Myocyte (in vitro differentiated cells): ENCODE measurements at regions not wholly inside any gene's neighbourhood (a gene's known extent, or its start where the extent isn't known, plus 50 kb on each side); places are given as distances from the start of the nearest gene placed in this dataset.
A peak's percentile ranks its signal among the peaks of the same experiment; 100 is the strongest.

Experiments used
- DNase-seq: peaks from one replicate; pipeline ENCODE4 v3.0.0-alpha.2; 2012; ENCODE audit warnings: low read depth

GRCh38 chr11:130638624-130639023, 190.2 kb downstream of the ADAMTS15 start:
- no peak for DNase-seq

- no peak for DNase-seq
These were observed 190.9 kb downstream of the ADAMTS15 start for GRCh38 chr11:130639369-130639768.

- DNase-seq = no peak
These were observed 192.1 kb downstream of the ADAMTS15 start for GRCh38 chr11:130640526-130640925.

GRCh38 chr11:130641876-130642275, 193.4 kb downstream of the ADAMTS15 start:
- no peak for DNase-seq

GRCh38 chr11:130642994-130643393, 194.5 kb downstream of the ADAMTS15 start:
- no peak for DNase-seq

- no peak for DNase-seq
These were observed 195.7 kb downstream of the ADAMTS15 start for GRCh38 chr11:130644187-130644586.

- no peak for DNase-seq
These were observed 196.9 kb downstream of the ADAMTS15 start for GRCh38 chr11:130645164-130645842.

GRCh38 chr11:130645843-130646197, 197.4 kb downstream of the ADAMTS15 start:
- DNase-seq = no peak

GRCh38 chr11:130646881-130647280, 198.4 kb downstream of the ADAMTS15 start:
- no peak for DNase-seq

- DNase-seq = no peak
These were observed 198.9 kb downstream of the ADAMTS15 start for GRCh38 chr11:130647371-130647770.

GRCh38 chr11:130649801-130650200, 201.4 kb downstream of the ADAMTS15 start:
- no peak for DNase-seq

GRCh38 chr11:130650456-130651030, 202.1 kb downstream of the ADAMTS15 start:
- DNase-seq = no peak

GRCh38 chr11:130651066-130651855, 202.8 kb downstream of the ADAMTS15 start:
- no peak for DNase-seq

- DNase-seq = no peak
These were observed 204.4 kb downstream of the ADAMTS15 start for GRCh38 chr11:130652671-130653335.

GRCh38 chr11:130653838-130654636, 205.6 kb downstream of the ADAMTS15 start:
- DNase-seq = peak; percentile 57

- DNase-seq = no peak
These were observed 206.9 kb downstream of the ADAMTS15 start for GRCh38 chr11:130655300-130655699.

- peak; percentile 47 for DNase-seq
These were observed 218.4 kb downstream of the ADAMTS15 start for GRCh38 chr11:130666781-130667251.

GRCh38 chr11:130668751-130669150, 220.3 kb downstream of the ADAMTS15 start:
- peak; percentile 58 for DNase-seq

GRCh38 chr11:130670200-130670599, 221.8 kb downstream of the ADAMTS15 start:
- no peak for DNase-seq

- peak; percentile 81 for DNase-seq
These were observed 223.6 kb downstream of the ADAMTS15 start for GRCh38 chr11:130671801-130672700.
